GM12864 (cell line): ENCODE measurements at regions not wholly inside any gene's neighbourhood (a gene's known extent, or its start where the extent isn't known, plus 50 kb on each side); places are given as distances from the start of the nearest gene placed in this dataset.

ENCODE experiments used
- DNase-seq: peaks from one replicate; pipeline ENCODE4 v3.0.0-alpha.2; 2011; ENCODE audit warnings: low read depth
- H3K4me3 ChIP-seq: 2 replicates; pipeline ENCODE4 v1.5.1; 2011; ENCODE audit warnings: mild to moderate bottlenecking, low read depth, low read length, control low read depth
- TF ChIP-seq, protein P1 (sequence below): IDR thresholded peaks from 2 replicates; pipeline ENCODE4 v1.5.1; 2011; ENCODE audit warnings: low read depth, mild to moderate bottlenecking, moderate library complexity, low read length, control low read depth, inconsistent platforms; ENCODE audit errors: missing control alignments

DNA sequence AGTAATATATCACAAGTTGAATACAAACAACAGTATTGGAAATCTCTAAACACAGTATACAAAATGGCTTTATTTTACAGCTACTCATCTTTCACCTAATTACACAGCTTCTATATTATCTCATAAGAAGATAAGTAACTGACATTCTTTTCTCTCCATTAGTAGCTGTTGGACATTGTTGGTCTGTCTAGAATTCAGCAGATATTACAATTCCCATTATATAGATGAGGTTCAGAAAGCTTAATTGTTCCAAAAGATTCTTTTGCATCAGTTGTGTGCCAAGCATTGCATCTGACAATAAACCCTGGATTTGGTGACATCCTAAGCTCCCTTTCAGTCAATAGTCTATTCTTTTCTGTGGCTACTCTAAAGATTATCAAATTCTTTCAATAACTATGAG is 187.0 kb downstream of the NTMT2 start:
- no peak overlapping the region for H3K4me3 ChIP-seq
- TF ChIP-seq, protein P1, sequence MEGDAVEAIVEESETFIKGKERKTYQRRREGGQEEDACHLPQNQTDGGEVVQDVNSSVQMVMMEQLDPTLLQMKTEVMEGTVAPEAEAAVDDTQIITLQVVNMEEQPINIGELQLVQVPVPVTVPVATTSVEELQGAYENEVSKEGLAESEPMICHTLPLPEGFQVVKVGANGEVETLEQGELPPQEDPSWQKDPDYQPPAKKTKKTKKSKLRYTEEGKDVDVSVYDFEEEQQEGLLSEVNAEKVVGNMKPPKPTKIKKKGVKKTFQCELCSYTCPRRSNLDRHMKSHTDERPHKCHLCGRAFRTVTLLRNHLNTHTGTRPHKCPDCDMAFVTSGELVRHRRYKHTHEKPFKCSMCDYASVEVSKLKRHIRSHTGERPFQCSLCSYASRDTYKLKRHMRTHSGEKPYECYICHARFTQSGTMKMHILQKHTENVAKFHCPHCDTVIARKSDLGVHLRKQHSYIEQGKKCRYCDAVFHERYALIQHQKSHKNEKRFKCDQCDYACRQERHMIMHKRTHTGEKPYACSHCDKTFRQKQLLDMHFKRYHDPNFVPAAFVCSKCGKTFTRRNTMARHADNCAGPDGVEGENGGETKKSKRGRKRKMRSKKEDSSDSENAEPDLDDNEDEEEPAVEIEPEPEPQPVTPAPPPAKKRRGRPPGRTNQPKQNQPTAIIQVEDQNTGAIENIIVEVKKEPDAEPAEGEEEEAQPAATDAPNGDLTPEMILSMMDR, result no peak
- no peak for DNase-seq

DNA sequence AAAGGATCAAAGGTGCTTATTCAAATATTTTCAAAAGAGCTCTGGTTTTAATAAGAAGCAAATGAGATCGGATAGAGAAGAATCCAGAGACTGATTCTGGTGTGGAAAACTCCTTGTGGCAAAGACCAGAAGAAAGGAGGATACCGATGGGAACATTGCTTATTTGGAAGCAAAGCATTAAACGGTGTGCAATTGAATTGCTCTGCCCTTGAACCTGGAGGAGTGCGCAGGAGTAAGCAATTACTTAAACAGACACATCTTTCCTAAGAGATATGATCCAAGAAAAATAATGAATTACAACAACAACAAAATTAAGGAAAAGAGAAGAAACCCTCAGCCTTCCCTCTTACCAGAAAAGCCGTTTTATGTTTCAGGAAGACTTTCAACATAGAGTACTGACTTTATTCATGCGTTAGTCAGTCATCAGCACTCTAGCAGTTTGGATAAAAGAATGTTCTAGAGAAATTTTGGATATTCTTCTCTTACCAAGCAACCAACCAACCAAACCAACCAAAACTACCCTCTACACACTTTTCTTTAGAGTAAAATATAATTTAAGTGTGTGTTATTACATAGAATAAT is 191.7 kb downstream of the NTMT2 start:
- TF ChIP-seq, protein P1, result no peak
- H3K4me3 ChIP-seq, result no peak overlapping the region
- no peak for DNase-seq

DNA sequence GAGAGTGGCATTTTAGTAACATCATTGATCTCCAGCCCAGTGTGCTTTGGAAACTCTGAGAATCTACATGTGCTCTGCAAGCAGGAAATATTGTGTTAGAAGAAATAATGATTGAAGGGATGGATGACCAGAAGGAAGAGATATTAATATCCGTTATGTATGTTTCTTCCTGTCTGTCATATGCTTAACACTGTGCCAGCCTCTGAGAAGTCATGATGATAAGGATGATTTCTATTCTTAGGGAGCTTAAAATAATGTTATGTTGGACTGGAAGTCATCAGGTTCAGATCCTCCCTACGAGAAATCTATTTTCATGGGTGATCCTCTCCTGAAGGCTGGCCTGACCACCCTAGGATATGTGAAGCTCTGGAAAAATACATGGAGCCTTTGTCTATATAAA is 192.4 kb upstream of the GORAB start:
- no peak for DNase-seq
- TF ChIP-seq, protein P1, result no peak
- no peak overlapping the region for H3K4me3 ChIP-seq

DNA sequence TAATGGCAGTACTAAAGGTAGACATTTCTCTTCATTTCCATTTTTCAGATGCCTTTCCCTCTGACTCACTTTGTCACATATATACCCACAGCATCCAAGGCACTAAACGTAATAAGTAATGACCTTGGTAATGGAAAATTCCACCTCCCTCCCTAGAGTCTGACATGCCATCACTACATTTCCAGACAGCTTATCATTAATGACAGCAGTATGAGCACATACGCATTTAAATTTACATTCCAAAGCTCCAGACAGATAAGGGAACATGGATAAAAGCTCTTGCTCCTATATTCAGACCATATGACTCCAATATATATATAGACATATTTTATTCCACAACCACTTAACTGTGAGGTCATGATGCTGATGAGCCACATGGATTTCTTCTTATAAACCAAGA is 191.7 kb upstream of the GORAB start:
- DNase-seq, result no peak
- no peak overlapping the region for H3K4me3 ChIP-seq
- TF ChIP-seq, protein P1, result no peak

DNA sequence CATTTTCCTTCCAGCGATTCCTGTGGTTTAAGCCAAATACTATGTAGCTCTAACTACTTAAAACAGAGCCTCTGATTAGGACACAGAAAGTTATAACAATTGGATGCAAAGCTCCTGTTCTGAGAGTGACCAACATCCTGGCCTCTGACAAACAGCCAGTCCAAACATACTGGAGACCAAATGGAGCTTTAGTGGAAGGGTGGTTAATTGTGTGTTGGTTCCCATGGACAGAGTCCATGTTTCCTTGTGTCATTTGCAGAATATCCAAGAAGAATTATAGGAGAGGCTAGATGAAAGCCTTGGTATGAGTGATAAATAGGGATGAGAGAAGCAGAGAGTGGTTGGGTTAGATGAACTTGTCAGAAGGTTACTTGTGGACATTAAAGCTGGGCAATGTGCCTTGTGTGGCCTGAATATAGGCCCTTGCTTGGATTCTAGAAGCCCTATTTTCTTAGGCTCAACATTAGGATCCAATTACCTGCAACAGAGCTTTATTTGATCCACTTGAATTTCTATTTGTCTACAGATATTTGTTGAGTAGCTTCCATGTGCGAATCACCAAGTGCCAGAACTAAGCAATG is 180.5 kb upstream of the GORAB start:
- TF ChIP-seq, protein P1, result no peak
- no peak overlapping the region for H3K4me3 ChIP-seq
- no peak for DNase-seq

DNA sequence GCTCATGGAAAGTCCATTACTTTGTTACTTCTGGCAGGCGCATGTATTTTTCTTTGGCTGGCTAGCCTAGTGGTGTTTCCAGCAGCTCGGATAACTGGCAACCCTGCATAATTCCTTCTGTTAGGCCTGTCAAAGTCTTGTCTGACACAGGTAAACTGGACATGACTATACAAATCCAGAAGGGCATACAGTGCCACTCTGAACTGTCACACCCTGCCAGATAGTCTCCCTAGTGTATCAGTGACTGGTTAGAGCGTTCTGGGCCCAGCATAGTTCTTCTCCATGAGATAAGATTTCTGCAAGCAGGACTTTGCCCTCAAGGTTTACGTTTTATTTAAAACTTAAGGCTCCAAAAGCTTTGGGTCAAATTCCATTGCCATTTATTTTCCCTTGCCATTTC is 177.7 kb upstream of the GORAB start:
- TF ChIP-seq, protein P1, result no peak
- DNase-seq, result no peak
- H3K4me3 ChIP-seq, result no peak overlapping the region

DNA sequence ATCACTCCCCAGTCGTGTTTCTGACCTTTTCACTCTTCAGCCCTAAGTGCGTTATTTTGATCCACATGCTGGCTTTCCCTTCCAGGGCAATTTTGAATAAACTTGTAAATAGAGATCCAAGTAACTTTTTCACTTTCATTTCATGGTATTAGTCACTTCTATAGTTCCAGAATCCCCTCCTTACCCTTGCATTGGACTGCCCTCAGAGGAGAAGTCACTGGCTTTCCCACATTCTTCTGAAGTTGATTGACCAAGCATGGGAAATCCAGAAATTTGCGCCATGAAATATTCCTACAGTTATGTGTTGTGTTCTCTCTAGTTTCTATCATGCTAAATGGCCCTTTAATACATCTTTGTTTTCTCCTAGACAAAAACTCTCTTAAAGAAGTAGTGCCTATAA is 177.3 kb upstream of the GORAB start:
- TF ChIP-seq, protein P1, result no peak
- no peak for DNase-seq
- H3K4me3 ChIP-seq, result no peak overlapping the region
